ENCODE measurements at regions not wholly inside any gene's neighbourhood (a gene's known extent, or its start where the extent isn't known, plus 50 kb on each side); places are given as distances from the start of the nearest gene placed in this dataset.

- Mint-ChIP-seq H3K36me3 (ENCODE audit: low read depth) (no peaks in the 10 kb centered on the region), H3K27me3 (ENCODE audit: low read depth) (no peaks in the 10 kb centered on the region), H3K9me3 (peaks cover 2% of the 10 kb centered on the region), H3K27ac (no peak overlapping the region), H3K4me3 (no peak overlapping the region), H3K4me1 (ENCODE audit: low read depth) (no peaks in the 10 kb centered on the region)
- CTCF ChIA-PET = no interaction called here
- no peak for DNase-seq
- intact Hi-C loops (cut with micrococcal nuclease) = no loop called here
Observed at GRCh38 chr1:95994643-95995042, 726.9 kb upstream of the PTBP2 start.

GRCh38 chr1:96002201-96002600 is 719.4 kb upstream of the PTBP2 start:
- intact Hi-C loops (cut with micrococcal nuclease) = no loop called here

GRCh38 chr1:96002969-96003964 is 718.3 kb upstream of the PTBP2 start:
- H3K9me3 Mint-ChIP-seq = peaks cover 2% of the 10 kb centered on the region
- H3K4me1 Mint-ChIP-seq (ENCODE audit: low read depth) = no peaks in the 10 kb centered on the region
- no peak overlapping the region for H3K27ac Mint-ChIP-seq
- CTCF ChIA-PET = no interaction called here
- no peaks in the 10 kb centered on the region for H3K36me3 Mint-ChIP-seq (ENCODE audit: low read depth)
- DNase-seq = no peak
- intact Hi-C loops (cut with micrococcal nuclease) = no loop called here
- H3K4me3 Mint-ChIP-seq = no peak overlapping the region
- no peaks in the 10 kb centered on the region for H3K27me3 Mint-ChIP-seq (ENCODE audit: low read depth)

More at GRCh38 chr1:96002201-96002600, 719.4 kb upstream of the PTBP2 start:
- Mint-ChIP-seq H3K27ac (no peak overlapping the region), H3K36me3 (ENCODE audit: low read depth) (no peaks in the 10 kb centered on the region), H3K27me3 (ENCODE audit: low read depth) (no peaks in the 10 kb centered on the region), H3K9me3 (peaks cover 2% of the 10 kb centered on the region), H3K4me1 (ENCODE audit: low read depth) (no peaks in the 10 kb centered on the region), H3K4me3 (no peak overlapping the region)
- CTCF ChIA-PET = no interaction called here
- DNase-seq = no peak

- H3K27ac Mint-ChIP-seq = no peak overlapping the region
Observed at GRCh38 chr1:96009831-96010434, 711.7 kb upstream of the PTBP2 start.

GRCh38 chr1:96011606-96012005 is 710.0 kb upstream of the PTBP2 start:
- H3K9me3 Mint-ChIP-seq = peaks cover 3% of the 10 kb centered on the region
- intact Hi-C loops (cut with micrococcal nuclease) = no loop called here
- CTCF ChIA-PET = no interaction called here
- no peak overlapping the region for H3K27ac Mint-ChIP-seq
- no peak overlapping the region for H3K4me3 Mint-ChIP-seq
- DNase-seq = no peak
- H3K27me3 Mint-ChIP-seq (ENCODE audit: low read depth) = no peaks in the 10 kb centered on the region
- H3K4me1 Mint-ChIP-seq (ENCODE audit: low read depth) = no peaks in the 10 kb centered on the region
- no peaks in the 10 kb centered on the region for H3K36me3 Mint-ChIP-seq (ENCODE audit: low read depth)

More at GRCh38 chr1:96009831-96010434, 711.7 kb upstream of the PTBP2 start:
- intact Hi-C loops (cut with micrococcal nuclease) = no loop called here
- CTCF ChIA-PET = interaction anchor here (0.6 kb wide), 1 partner anchor 662 kb away, joined by 5 read pairs; no protein-coding TSS in a partner anchor
- Mint-ChIP-seq H3K27me3 (ENCODE audit: low read depth) (no peaks in the 10 kb centered on the region), H3K9me3 (peaks cover 3% of the 10 kb centered on the region), H3K4me1 (ENCODE audit: low read depth) (no peaks in the 10 kb centered on the region), H3K36me3 (ENCODE audit: low read depth) (no peaks in the 10 kb centered on the region), H3K4me3 (no peak overlapping the region)
- DNase-seq = no peak

- H3K27ac Mint-ChIP-seq = no peak overlapping the region
- CTCF ChIA-PET = no interaction called here
- DNase-seq = no peak
- H3K27me3 Mint-ChIP-seq (ENCODE audit: low read depth) = no peaks in the 10 kb centered on the region
- no peaks in the 10 kb centered on the region for H3K4me1 Mint-ChIP-seq (ENCODE audit: low read depth)
- peaks cover 1% of the 10 kb centered on the region for H3K9me3 Mint-ChIP-seq
- H3K4me3 Mint-ChIP-seq = no peak overlapping the region
- no peaks in the 10 kb centered on the region for H3K36me3 Mint-ChIP-seq (ENCODE audit: low read depth)
- intact Hi-C loops (cut with micrococcal nuclease) = no loop called here
Observed at GRCh38 chr1:96016219-96016618, 705.4 kb upstream of the PTBP2 start.

- intact Hi-C loops (cut with micrococcal nuclease) = no loop called here
- no peak overlapping the region for H3K27ac Mint-ChIP-seq
- no peaks in the 10 kb centered on the region for H3K27me3 Mint-ChIP-seq (ENCODE audit: low read depth)
- CTCF ChIA-PET = no interaction called here
- peaks cover 1% of the 10 kb centered on the region for H3K9me3 Mint-ChIP-seq
- H3K4me1 Mint-ChIP-seq (ENCODE audit: low read depth) = no peaks in the 10 kb centered on the region
- no peaks in the 10 kb centered on the region for H3K36me3 Mint-ChIP-seq (ENCODE audit: low read depth)
- H3K4me3 Mint-ChIP-seq = no peak overlapping the region
- no peak for DNase-seq
Observed at GRCh38 chr1:96020378-96020777, 701.2 kb upstream of the PTBP2 start.

- Mint-ChIP-seq H3K27me3 (ENCODE audit: low read depth) (no peaks in the 10 kb centered on the region), H3K27ac (no peak overlapping the region), H3K4me3 (no peak overlapping the region), H3K9me3 (no peaks in the 10 kb centered on the region), H3K36me3 (ENCODE audit: low read depth) (no peaks in the 10 kb centered on the region), H3K4me1 (ENCODE audit: low read depth) (no peaks in the 10 kb centered on the region)
- CTCF ChIA-PET = no interaction called here
- intact Hi-C loops (cut with micrococcal nuclease) = no loop called here
- DNase-seq = no peak
Observed at GRCh38 chr1:96025062-96025461, 696.5 kb upstream of the PTBP2 start.

- no peaks in the 10 kb centered on the region for H3K9me3 Mint-ChIP-seq
- intact Hi-C loops (cut with micrococcal nuclease) = no loop called here
- no peaks in the 10 kb centered on the region for H3K4me1 Mint-ChIP-seq (ENCODE audit: low read depth)
Observed at GRCh38 chr1:96028071-96028470, 693.5 kb upstream of the PTBP2 start.

GRCh38 chr1:96030312-96030711 is 691.3 kb upstream of the PTBP2 start:
- no peak for DNase-seq
- H3K36me3 Mint-ChIP-seq (ENCODE audit: low read depth) = no peaks in the 10 kb centered on the region
- H3K9me3 Mint-ChIP-seq = no peaks in the 10 kb centered on the region
- H3K4me1 Mint-ChIP-seq (ENCODE audit: low read depth) = no peaks in the 10 kb centered on the region
- intact Hi-C loops (cut with micrococcal nuclease) = no loop called here
- no peak overlapping the region for H3K4me3 Mint-ChIP-seq
- H3K27ac Mint-ChIP-seq = no peak overlapping the region
- H3K27me3 Mint-ChIP-seq (ENCODE audit: low read depth) = no peaks in the 10 kb centered on the region
- CTCF ChIA-PET = no interaction called here

More at GRCh38 chr1:96028071-96028470, 693.5 kb upstream of the PTBP2 start:
- no peak for DNase-seq
- CTCF ChIA-PET = no interaction called here
- Mint-ChIP-seq H3K27me3 (ENCODE audit: low read depth) (no peaks in the 10 kb centered on the region), H3K27ac (no peak overlapping the region), H3K36me3 (ENCODE audit: low read depth) (no peaks in the 10 kb centered on the region), H3K4me3 (no peak overlapping the region)

GRCh38 chr1:96034006-96034405 is 687.6 kb upstream of the PTBP2 start:
- Mint-ChIP-seq H3K4me3 (no peak overlapping the region), H3K36me3 (ENCODE audit: low read depth) (no peaks in the 10 kb centered on the region), H3K27ac (no peak overlapping the region), H3K9me3 (no peaks in the 10 kb centered on the region), H3K27me3 (ENCODE audit: low read depth) (no peaks in the 10 kb centered on the region), H3K4me1 (ENCODE audit: low read depth) (no peaks in the 10 kb centered on the region)
- intact Hi-C loops (cut with micrococcal nuclease) = no loop called here
- no peak for DNase-seq
- CTCF ChIA-PET = no interaction called here

- Mint-ChIP-seq H3K36me3 (ENCODE audit: low read depth) (no peaks in the 10 kb centered on the region), H3K9me3 (no peaks in the 10 kb centered on the region), H3K27me3 (ENCODE audit: low read depth) (no peaks in the 10 kb centered on the region), H3K4me3 (no peak overlapping the region), H3K4me1 (ENCODE audit: low read depth) (no peaks in the 10 kb centered on the region), H3K27ac (no peak overlapping the region)
- no peak for DNase-seq
- CTCF ChIA-PET = no interaction called here
- intact Hi-C loops (cut with micrococcal nuclease) = no loop called here
Observed at GRCh38 chr1:96036763-96037162, 684.8 kb upstream of the PTBP2 start.

GRCh38 chr1:96038636-96039035 is 682.9 kb upstream of the PTBP2 start:
- no peaks in the 10 kb centered on the region for H3K36me3 Mint-ChIP-seq (ENCODE audit: low read depth)
- no peaks in the 10 kb centered on the region for H3K27me3 Mint-ChIP-seq (ENCODE audit: low read depth)
- no peak overlapping the region for H3K27ac Mint-ChIP-seq
- H3K4me1 Mint-ChIP-seq (ENCODE audit: low read depth) = no peaks in the 10 kb centered on the region
- intact Hi-C loops (cut with micrococcal nuclease) = no loop called here
- no peak for DNase-seq
- peaks cover 2% of the 10 kb centered on the region for H3K9me3 Mint-ChIP-seq
- CTCF ChIA-PET = no interaction called here
- H3K4me3 Mint-ChIP-seq = no peak overlapping the region
